ENCODE measurements at regions not wholly inside any gene's neighbourhood (a gene's known extent, or its start where the extent isn't known, plus 50 kb on each side); places are given as distances from the start of the nearest gene placed in this dataset.

- TF ChIP-seq CTCF (IDR thresholded peaks at IDR 0.05) (no peak), POLR2A (IDR thresholded peaks at IDR 0.05) (no peak)
- 90 to 91% methylated on average over 5 of the region's 5 CpGs for WGBS, 2 donors
- intact Hi-C loops (cut with DNase I; ENCODE audit: low total_unique reads), result no loop called here
- Histone ChIP-seq H3K27me3 (no peaks in the 10 kb centered on the region), H3K9me3 (no peaks in the 10 kb centered on the region), H3K36me3 (ENCODE audit: low read depth, missing control alignments) (no peaks in the 10 kb centered on the region), H3K27ac (no peak overlapping the region), H3K4me3 (no peak overlapping the region), H3K4me1 (no peaks in the 10 kb centered on the region)
- DNase-seq, result no peak
Observed at GRCh38 chr1:90309806-90310205, 314.9 kb downstream of the ZNF326 start.

GRCh38 chr1:90308421-90308820 lies 313.5 kb downstream of the ZNF326 start:
- WGBS, 2 donors, result 50 to 100% methylated on average over 1 of the region's 1 CpG
- Histone ChIP-seq H3K4me3 (no peak overlapping the region), H3K36me3 (ENCODE audit: low read depth, missing control alignments) (no peaks in the 10 kb centered on the region), H3K27ac (no peak overlapping the region), H3K9me3 (no peaks in the 10 kb centered on the region), H3K4me1 (no peaks in the 10 kb centered on the region), H3K27me3 (no peaks in the 10 kb centered on the region)
- TF ChIP-seq CTCF (IDR thresholded peaks at IDR 0.05), result no peak
- TF ChIP-seq POLR2A (IDR thresholded peaks at IDR 0.05), result no peak
- DNase-seq, result no peak
- intact Hi-C loops (cut with DNase I; ENCODE audit: low total_unique reads), result no loop called here

- no peaks in the 10 kb centered on the region for H3K4me1 ChIP-seq
- intact Hi-C loops (cut with DNase I; ENCODE audit: low total_unique reads), result no loop called here
- H3K9me3 ChIP-seq, result no peaks in the 10 kb centered on the region
- no peak overlapping the region for H3K27ac ChIP-seq
- H3K27me3 ChIP-seq, result no peaks in the 10 kb centered on the region
- no peak overlapping the region for H3K4me3 ChIP-seq
- H3K36me3 ChIP-seq (ENCODE audit: low read depth, missing control alignments), result no peaks in the 10 kb centered on the region
- DNase-seq, result no peak
- no peak for TF ChIP-seq CTCF (IDR thresholded peaks at IDR 0.05)
- no peak for TF ChIP-seq POLR2A (IDR thresholded peaks at IDR 0.05)
Observed at GRCh38 chr1:90305577-90305976, 310.7 kb downstream of the ZNF326 start.

- TF ChIP-seq CTCF (IDR thresholded peaks at IDR 0.05), result no peak
- TF ChIP-seq POLR2A (IDR thresholded peaks at IDR 0.05), result no peak
- no peak overlapping the region for H3K4me3 ChIP-seq
- no peaks in the 10 kb centered on the region for H3K36me3 ChIP-seq (ENCODE audit: low read depth, missing control alignments)
- DNase-seq, result no peak
- WGBS, 2 donors, result 77 to 86% methylated on average over 5 of the region's 5 CpGs
- no peak overlapping the region for H3K27ac ChIP-seq
- H3K27me3 ChIP-seq, result no peaks in the 10 kb centered on the region
- intact Hi-C loops (cut with DNase I; ENCODE audit: low total_unique reads), result no loop called here
- no peaks in the 10 kb centered on the region for H3K9me3 ChIP-seq
- no peaks in the 10 kb centered on the region for H3K4me1 ChIP-seq
Observed at GRCh38 chr1:90296327-90296726, 301.4 kb downstream of the ZNF326 start.

GRCh38 chr1:90295534-90295933 lies 300.6 kb downstream of the ZNF326 start:
- Histone ChIP-seq H3K27me3 (no peaks in the 10 kb centered on the region), H3K4me3 (no peak overlapping the region), H3K9me3 (no peaks in the 10 kb centered on the region), H3K27ac (no peak overlapping the region), H3K36me3 (ENCODE audit: low read depth, missing control alignments) (no peaks in the 10 kb centered on the region), H3K4me1 (no peaks in the 10 kb centered on the region)
- no peak for DNase-seq
- intact Hi-C loops (cut with DNase I; ENCODE audit: low total_unique reads), result no loop called here
- TF ChIP-seq CTCF (IDR thresholded peaks at IDR 0.05) (no peak), POLR2A (IDR thresholded peaks at IDR 0.05) (no peak)
- WGBS, 2 donors, result 68 to 69% methylated on average over 2 of the region's 2 CpGs
